GM23338 (cell line): ENCODE measurements at regions not wholly inside any gene's neighbourhood (a gene's known extent, or its start where the extent isn't known, plus 50 kb on each side); places are given as distances from the start of the nearest gene placed in this dataset.

ENCODE experiments used
- ATAC-seq: fragments of 200-7000 bp; cut with Tn5 transposase; 3 replicates; pipeline ENCODE4 v1.9.1; 2020
- DNase-seq: peaks from one replicate; pipeline ENCODE4 v3.0.0-alpha.2; 2015; ENCODE audit warnings: low spot score
- H2AFZ ChIP-seq: fragments of 200-600 bp; sonication (generic); 2 replicates; pipeline ENCODE4 v1.8.0; 2016; ENCODE audit warnings: antibody characterized with exemption, mild to moderate bottlenecking, moderate library complexity
- H3F3A ChIP-seq: fragments of 200-600 bp; sonication (generic); replicated peaks from 2 replicates; pipeline ENCODE4 v1.8.0; 2017; ENCODE audit warnings: antibody characterized with exemption, mixed run types, low read depth
- H3K27ac ChIP-seq: fragments of 200-600 bp; sonication (generic); 2 replicates; pipeline ENCODE4 v1.6.1; 2016; ENCODE audit warnings: low read depth
- H3K27me3 ChIP-seq: fragments of 200-600 bp; sonication (generic); 2 replicates; pipeline ENCODE4 v1.8.0; 2016; ENCODE audit warnings: mild to moderate bottlenecking, mixed run types, moderate library complexity; ENCODE audit not compliant: insufficient read depth
- H3K36me3 ChIP-seq: fragments of 200-600 bp; sonication (generic); 2 replicates; pipeline ENCODE4 v1.8.0; 2016; ENCODE audit warnings: mild to moderate bottlenecking; ENCODE audit not compliant: insufficient read depth
- H3K4me1 ChIP-seq: fragments of 200-600 bp; sonication (generic); 2 replicates; pipeline ENCODE4 v1.8.0; 2016; ENCODE audit warnings: mild to moderate bottlenecking, moderate library complexity; ENCODE audit not compliant: insufficient read depth
- H3K4me2 ChIP-seq: fragments of 200-600 bp; sonication (generic); 2 replicates; pipeline ENCODE4 v1.7.1; 2017; ENCODE audit warnings: mixed run types
- H3K4me3 ChIP-seq: fragments of 200-600 bp; sonication (generic); 2 replicates; pipeline ENCODE4 v1.6.1; 2016; ENCODE audit warnings: mixed run types
- H3K79me2 ChIP-seq: fragments of 200-600 bp; sonication (generic); replicated peaks from 2 replicates; pipeline ENCODE4 v1.8.0; 2017; ENCODE audit warnings: mild to moderate bottlenecking; ENCODE audit not compliant: insufficient read depth
- H3K9me2 ChIP-seq: fragments of 200-600 bp; sonication (generic); 2 replicates; pipeline ENCODE4 v1.8.0; 2017; ENCODE audit not compliant: insufficient read depth
- H4K20me1 ChIP-seq: fragments of 200-600 bp; sonication (generic); replicated peaks from 2 replicates; pipeline ENCODE4 v1.8.0; 2017; ENCODE audit warnings: mild to moderate bottlenecking; ENCODE audit not compliant: insufficient read depth
- H3K27ac Mint-ChIP-seq: 2 replicates; pipeline ENCODE4 v1.8.0; 2020; ENCODE audit warnings: inconsistent platforms, mild to moderate bottlenecking, moderate library complexity, mixed read lengths
- H3K27me3 Mint-ChIP-seq: 3 replicates; pipeline ENCODE4 v1.8.0; 2022; ENCODE audit warnings: low read depth, mild to moderate bottlenecking, moderate library complexity, mixed read lengths, inconsistent platforms; ENCODE audit not compliant: insufficient read depth, poor library complexity
- H3K36me3 Mint-ChIP-seq: 3 replicates; pipeline ENCODE4 v1.8.0; 2021; ENCODE audit warnings: low read depth, mild to moderate bottlenecking, inconsistent platforms, moderate library complexity, mixed read lengths
- H3K4me1 Mint-ChIP-seq: 3 replicates; pipeline ENCODE4 v1.8.0; 2020; ENCODE audit warnings: mild to moderate bottlenecking, inconsistent platforms, mixed read lengths
- H3K4me3 Mint-ChIP-seq: 3 replicates; pipeline ENCODE4 v1.8.0; 2021; ENCODE audit warnings: moderate library complexity, mild to moderate bottlenecking, inconsistent platforms, mixed read lengths
- H3K9me3 Mint-ChIP-seq: 3 replicates; pipeline ENCODE4 v1.8.0; 2020; ENCODE audit warnings: moderate library complexity, mild to moderate bottlenecking, inconsistent platforms, mixed read lengths
- CTCF ChIP-seq, 2 experiments: fragments of 200-600 bp in 1 of 2; sonication (generic) in 1 of 2; conservative IDR thresholded peaks; 2 replicates each; pipeline versions ENCODE4 v1.5.1 to v1.6.1; 2016 to 2017; ENCODE audit warnings: antibody characterized with exemption in 2 of 2, low read depth in 2 of 2, mild to moderate bottlenecking in 2 of 2, moderate library complexity in 1 of 2
- REST ChIP-seq: IDR thresholded peaks from one replicate; pipeline ENCODE4 v1.6.1; 2018; ENCODE audit warnings: antibody characterized with exemption; ENCODE audit not compliant: unreplicated experiment
- STAT1 ChIP-seq: IDR thresholded peaks from one replicate; pipeline ENCODE4 v1.6.1; 2016; ENCODE audit warnings: antibody characterized with exemption; ENCODE audit not compliant: unreplicated experiment
- ZNF114 ChIP-seq: fragments of 250-450 bp; sonication (Bioruptor Pico); IDR thresholded peaks from 2 replicates; pipeline ENCODE4 v1.5.0; 2020; ENCODE audit warnings: mild to moderate bottlenecking, moderate library complexity
- TF ChIP-seq, protein P1 (sequence below): fragments of 250-450 bp; sonication (Bioruptor Pico); IDR thresholded peaks from 2 replicates; pipeline ENCODE4 v1.5.0; 2020; ENCODE audit warnings: mild to moderate bottlenecking, moderate library complexity

DNA sequence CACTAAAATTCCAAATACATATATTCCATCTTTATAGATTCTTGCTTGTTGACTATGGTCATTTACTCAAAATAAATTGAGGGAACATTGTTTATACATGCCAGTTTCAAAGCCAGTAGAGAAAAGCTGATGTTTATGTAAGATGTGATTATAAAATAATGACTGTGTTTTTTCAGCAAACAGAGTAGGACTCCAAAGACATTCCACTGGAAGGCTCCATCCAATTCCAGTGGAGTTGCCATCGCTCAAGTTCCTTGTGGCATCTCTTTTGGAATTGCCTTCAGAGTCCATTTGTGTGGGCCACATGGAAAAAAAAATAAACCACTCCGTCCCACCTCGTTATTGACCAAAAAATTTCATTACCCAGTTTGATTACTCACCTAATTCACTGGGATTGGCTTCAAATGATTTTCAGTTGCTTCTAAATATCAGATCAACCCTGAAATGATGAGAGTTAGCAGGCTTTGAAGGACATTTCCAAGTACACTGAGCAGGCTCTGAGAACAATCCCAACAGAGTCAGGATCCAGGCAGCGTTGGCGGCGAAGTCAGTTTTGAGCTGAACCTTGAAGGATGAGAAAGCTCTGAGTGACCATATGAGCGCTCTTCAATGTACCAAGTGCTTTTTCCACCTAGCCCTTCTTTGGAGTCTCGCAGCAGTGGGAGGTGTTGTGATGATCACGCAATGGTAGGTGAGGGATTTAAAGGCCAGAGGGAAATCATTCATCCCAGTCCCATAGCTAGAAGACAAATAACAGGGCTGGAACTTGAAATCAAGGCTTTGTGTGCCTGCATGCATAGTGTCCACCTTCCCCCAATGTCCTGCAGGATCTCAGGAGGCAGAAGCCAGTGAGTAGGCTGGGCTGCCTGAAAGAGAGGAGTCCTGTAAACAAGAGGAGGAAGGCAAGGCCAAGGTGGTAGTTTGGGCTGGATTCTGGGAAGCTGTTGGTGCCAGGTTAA, 281.7 kb downstream of the CDC5L start (continued):
- TF ChIP-seq, protein P1, sequence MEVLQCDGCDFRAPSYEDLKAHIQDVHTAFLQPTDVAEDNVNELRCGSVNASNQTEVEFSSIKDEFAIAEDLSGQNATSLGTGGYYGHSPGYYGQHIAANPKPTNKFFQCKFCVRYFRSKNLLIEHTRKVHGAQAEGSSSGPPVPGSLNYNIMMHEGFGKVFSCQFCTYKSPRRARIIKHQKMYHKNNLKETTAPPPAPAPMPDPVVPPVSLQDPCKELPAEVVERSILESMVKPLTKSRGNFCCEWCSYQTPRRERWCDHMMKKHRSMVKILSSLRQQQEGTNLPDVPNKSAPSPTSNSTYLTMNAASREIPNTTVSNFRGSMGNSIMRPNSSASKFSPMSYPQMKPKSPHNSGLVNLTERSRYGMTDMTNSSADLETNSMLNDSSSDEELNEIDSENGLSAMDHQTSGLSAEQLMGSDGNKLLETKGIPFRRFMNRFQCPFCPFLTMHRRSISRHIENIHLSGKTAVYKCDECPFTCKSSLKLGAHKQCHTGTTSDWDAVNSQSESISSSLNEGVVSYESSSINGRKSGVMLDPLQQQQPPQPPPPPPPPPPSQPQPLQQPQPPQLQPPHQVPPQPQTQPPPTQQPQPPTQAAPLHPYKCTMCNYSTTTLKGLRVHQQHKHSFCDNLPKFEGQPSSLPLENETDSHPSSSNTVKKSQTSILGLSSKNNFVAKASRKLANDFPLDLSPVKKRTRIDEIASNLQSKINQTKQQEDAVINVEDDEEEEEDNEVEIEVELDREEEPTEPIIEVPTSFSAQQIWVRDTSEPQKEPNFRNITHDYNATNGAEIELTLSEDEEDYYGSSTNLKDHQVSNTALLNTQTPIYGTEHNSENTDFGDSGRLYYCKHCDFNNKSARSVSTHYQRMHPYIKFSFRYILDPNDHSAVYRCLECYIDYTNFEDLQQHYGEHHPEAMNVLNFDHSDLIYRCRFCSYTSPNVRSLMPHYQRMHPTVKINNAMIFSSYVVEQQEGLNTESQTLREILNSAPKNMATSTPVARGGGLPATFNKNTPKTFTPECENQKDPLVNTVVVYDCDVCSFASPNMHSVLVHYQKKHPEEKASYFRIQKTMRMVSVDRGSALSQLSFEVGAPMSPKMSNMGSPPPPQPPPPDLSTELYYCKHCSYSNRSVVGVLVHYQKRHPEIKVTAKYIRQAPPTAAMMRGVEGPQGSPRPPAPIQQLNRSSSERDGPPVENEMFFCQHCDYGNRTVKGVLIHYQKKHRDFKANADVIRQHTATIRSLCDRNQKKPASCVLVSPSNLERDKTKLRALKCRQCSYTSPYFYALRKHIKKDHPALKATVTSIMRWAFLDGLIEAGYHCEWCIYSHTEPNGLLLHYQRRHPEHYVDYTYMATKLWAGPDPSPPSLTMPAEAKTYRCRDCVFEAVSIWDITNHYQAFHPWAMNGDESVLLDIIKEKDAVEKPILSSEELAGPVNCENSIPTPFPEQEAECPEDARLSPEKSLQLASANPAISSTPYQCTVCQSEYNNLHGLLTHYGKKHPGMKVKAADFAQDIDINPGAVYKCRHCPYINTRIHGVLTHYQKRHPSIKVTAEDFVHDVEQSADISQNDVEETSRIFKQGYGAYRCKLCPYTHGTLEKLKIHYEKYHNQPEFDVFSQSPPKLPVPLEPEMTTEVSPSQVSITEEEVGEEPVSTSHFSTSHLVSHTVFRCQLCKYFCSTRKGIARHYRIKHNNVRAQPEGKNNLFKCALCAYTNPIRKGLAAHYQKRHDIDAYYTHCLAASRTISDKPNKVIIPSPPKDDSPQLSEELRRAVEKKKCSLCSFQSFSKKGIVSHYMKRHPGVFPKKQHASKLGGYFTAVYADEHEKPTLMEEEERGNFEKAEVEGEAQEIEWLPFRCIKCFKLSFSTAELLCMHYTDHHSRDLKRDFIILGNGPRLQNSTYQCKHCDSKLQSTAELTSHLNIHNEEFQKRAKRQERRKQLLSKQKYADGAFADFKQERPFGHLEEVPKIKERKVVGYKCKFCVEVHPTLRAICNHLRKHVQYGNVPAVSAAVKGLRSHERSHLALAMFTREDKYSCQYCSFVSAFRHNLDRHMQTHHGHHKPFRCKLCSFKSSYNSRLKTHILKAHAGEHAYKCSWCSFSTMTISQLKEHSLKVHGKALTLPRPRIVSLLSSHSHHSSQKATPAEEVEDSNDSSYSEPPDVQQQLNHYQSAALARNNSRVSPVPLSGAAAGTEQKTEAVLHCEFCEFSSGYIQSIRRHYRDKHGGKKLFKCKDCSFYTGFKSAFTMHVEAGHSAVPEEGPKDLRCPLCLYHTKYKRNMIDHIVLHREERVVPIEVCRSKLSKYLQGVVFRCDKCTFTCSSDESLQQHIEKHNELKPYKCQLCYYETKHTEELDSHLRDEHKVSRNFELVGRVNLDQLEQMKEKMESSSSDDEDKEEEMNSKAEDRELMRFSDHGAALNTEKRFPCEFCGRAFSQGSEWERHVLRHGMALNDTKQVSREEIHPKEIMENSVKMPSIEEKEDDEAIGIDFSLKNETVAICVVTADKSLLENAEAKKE (CRISPR knock-in tag) = no peak
- no peak for TF ChIP-seq STAT1

- Histone ChIP-seq H3K4me1 (peaks cover 28% of the 10 kb centered on the region), H3K27me3 (no peaks in the 10 kb centered on the region), H3K9me2 (peaks cover 33% of the 10 kb centered on the region), H3K36me3 (no peaks in the 10 kb centered on the region), H3K27ac (no peak overlapping the region), H4K20me1 (no peaks in the 10 kb centered on the region), H2AFZ (no peak overlapping the region), H3K4me3 (no peak overlapping the region), H3K79me2 (no peaks in the 10 kb centered on the region), H3F3A (no peaks in the 10 kb centered on the region), H3K4me2 (no peak overlapping the region)
- no peak overlapping the region for H3K27ac Mint-ChIP-seq
- no peak for DNase-seq
- H3K9me3 Mint-ChIP-seq = no peaks in the 10 kb centered on the region; the same call in 2 of the 3 replicates
- peaks cover 23% of the 10 kb centered on the region for H3K27me3 Mint-ChIP-seq
- ATAC-seq = no peak
- H3K4me1 Mint-ChIP-seq = peaks cover 55% of the 10 kb centered on the region
- H3K4me3 Mint-ChIP-seq = no peak overlapping the region
- H3K36me3 Mint-ChIP-seq = no peaks in the 10 kb centered on the region; the same call in 2 of the 3 replicates
- TF ChIP-seq REST (no peak), CTCF (conservative IDR thresholded peaks at IDR 0.05; ENCODE audit: low read depth in 2 of 2) (no peak), STAT1 (no peak), ZNF114 (no peak)
Measured at GRCh38 chr6:44670146-44670545, 282.6 kb downstream of the CDC5L start.
